HG03342 (cell line): ENCODE measurements at regions not wholly inside any gene's neighbourhood (a gene's known extent, or its start where the extent isn't known, plus 50 kb on each side); places are given as distances from the start of the nearest gene placed in this dataset.

Experiments used
- ATAC-seq: cut with Tn5 transposase; IDR thresholded peaks from one replicate; pipeline ENCODE4 v1.9.1; 2021; ENCODE audit warnings: mild to moderate bottlenecking, moderate library complexity; ENCODE audit not compliant: unreplicated experiment

- no peak for ATAC-seq
Measured at GRCh38 chr9:13608451-13608850, 329.0 kb upstream of the MPDZ start.

- ATAC-seq = no peak
Measured at GRCh38 chr9:13607481-13608441, 328.3 kb upstream of the MPDZ start.

GRCh38 chr9:13606586-13606985, 327.1 kb upstream of the MPDZ start:
- no peak for ATAC-seq

GRCh38 chr9:13603921-13604320, 324.4 kb upstream of the MPDZ start:
- ATAC-seq = no peak

- no peak for ATAC-seq
Measured at GRCh38 chr9:13598738-13599137, 319.2 kb upstream of the MPDZ start.

- ATAC-seq = no peak
Measured at GRCh38 chr9:13597427-13597826, 317.9 kb upstream of the MPDZ start.

- no peak for ATAC-seq
Measured at GRCh38 chr9:13597004-13597403, 317.5 kb upstream of the MPDZ start.

GRCh38 chr9:13596383-13596970, 317.0 kb upstream of the MPDZ start:
- no peak for ATAC-seq

- ATAC-seq = no peak
Measured at GRCh38 chr9:13590996-13591395, 311.5 kb upstream of the MPDZ start.

GRCh38 chr9:13589034-13589737, 309.7 kb upstream of the MPDZ start:
- ATAC-seq = no peak

GRCh38 chr9:13588151-13589033, 308.9 kb upstream of the MPDZ start:
- no peak for ATAC-seq

GRCh38 chr9:13587571-13587970, 308.1 kb upstream of the MPDZ start:
- no peak for ATAC-seq

- no peak for ATAC-seq
Measured at GRCh38 chr9:13586587-13587374, 307.3 kb upstream of the MPDZ start.

GRCh38 chr9:13580760-13581159, 301.3 kb upstream of the MPDZ start:
- no peak for ATAC-seq

- no peak for ATAC-seq
Measured at GRCh38 chr9:13580131-13580530, 300.6 kb upstream of the MPDZ start.

- ATAC-seq = no peak
Measured at GRCh38 chr9:13576101-13576500, 296.6 kb upstream of the MPDZ start.

GRCh38 chr9:13575558-13575957, 296.1 kb upstream of the MPDZ start:
- ATAC-seq = no peak

- no peak for ATAC-seq
Measured at GRCh38 chr9:13570068-13570974, 290.8 kb upstream of the MPDZ start.

GRCh38 chr9:13569602-13570067, 290.1 kb upstream of the MPDZ start:
- no peak for ATAC-seq
